HG03045 (cell line): ENCODE measurements at regions not wholly inside any gene's neighbourhood (a gene's known extent, or its start where the extent isn't known, plus 50 kb on each side); places are given as distances from the start of the nearest gene placed in this dataset.

Experiments
- ATAC-seq: cut with Tn5 transposase; IDR thresholded peaks from one replicate; pipeline ENCODE4 v1.9.1; 2021; ENCODE audit warnings: mild to moderate bottlenecking, moderate library complexity; ENCODE audit not compliant: unreplicated experiment

DNA sequence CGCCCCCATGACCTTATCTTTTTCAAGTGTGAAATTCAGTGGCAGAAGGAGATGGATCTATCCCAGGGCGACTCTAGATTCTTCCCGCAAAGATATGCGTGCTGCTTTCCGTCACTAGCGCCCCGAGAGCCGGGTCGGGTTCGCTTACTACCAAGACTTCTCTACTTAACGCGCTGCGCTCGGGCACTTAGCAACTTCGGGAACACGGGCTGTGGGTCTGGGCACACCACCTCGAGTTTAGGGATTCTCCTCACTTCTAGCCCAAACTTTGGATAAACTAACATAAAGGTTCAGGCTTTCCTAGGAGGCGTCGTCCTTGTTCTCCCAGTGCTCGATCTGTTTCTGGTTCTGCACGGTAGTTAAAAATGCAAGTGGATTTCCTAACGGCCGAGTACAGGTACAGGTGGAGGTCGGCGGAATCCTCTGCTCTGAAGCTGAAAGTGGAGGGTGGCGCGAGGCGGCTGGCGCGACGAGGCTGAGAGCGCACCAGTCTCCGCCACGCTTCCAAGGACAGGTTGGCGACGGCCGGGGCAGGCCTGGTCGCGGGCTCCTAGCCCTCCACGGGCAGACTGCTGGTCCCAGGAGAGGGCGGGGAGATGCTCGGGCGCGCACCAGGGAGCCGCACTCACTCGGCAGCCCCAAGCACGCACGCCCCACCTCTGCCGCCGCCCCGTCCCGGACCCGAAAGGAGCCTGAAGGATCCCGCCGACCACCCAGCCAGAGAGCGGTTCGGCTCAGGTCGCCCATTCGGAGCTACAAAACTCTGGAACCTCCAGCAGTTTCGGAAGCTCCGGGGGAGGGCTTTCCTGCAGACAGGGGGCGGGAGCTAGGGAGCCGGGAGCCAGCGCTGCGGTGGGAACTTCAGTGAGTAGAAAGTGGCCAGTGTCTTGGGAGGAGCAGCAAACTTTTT lies 100.8 kb upstream of the TENM3 start:
- ATAC-seq: no peak

DNA sequence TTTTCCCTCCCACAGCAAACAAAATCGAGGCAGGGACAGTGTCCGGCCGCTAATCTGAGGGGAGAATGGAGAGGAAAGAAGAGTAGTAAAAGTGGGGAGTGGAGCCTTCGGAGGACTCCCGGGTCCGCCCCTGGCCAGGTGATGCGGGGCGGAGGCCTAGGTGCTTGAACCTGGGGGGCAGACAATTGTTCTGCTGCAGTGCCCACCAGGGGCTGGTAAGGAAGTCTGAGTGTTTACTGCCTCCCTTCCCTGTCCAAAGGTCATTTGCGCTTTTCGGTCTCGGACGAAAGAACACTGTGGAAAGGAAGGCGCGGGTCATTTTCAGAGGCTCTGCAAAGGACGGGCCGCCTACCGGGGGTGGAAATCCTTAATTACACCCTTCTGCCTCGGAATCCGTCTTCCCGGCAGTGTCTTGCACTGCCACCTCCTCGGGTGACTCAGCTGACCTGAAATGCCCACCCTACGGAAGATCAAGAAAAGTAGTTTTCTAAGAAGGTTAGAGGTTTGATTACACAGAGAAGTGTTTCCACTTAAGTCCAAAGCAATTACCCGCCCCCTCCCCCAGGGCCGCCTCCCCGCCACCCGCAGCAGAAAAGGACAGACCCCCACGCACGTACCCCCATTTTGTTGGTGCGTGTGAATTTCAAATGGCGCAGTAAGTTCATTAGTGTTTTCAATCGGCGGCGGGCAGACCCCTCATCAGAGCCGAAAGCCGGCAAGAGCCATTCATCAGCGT lies 99.9 kb upstream of the TENM3 start:
- no peak for ATAC-seq

DNA sequence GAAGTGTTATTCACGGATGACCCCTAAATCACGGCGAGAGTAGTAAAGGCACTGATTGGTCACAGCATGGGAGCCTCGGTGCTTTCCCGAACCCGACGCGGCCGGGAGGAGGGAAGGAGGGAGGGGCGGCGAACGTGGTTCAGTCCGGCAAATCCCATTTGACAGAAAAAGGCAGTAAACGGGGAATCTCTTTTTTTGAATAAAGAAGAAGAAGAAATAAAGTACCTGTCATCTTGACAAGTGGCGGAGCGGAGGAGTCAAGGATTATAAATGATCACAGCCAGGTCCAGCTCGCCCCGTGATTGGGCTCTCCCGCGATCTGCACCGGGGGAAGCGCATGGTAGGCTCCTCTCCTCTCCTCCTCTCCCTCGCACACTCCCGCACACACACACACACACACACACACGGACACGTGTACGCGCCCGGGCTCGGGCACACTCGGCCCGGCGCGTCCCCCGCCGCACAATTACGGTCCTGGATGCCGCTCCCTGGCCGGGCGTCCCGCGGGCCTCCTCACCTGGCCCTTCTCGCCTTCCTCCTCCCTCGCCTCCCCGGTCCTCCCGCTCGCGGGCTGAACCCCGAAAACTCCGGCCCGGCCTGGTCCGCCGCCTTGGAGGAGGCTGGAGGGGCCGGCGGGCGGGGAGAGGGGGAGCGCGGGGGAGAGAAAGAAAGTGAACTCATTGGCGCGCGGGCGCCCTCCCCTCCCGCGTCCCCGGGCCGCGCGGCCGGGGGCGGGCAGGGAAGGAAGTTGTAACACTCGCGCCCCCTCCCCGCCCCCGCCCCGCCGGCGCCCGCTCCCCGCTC lies 99.2 kb upstream of the TENM3 start:
- no peak for ATAC-seq

DNA sequence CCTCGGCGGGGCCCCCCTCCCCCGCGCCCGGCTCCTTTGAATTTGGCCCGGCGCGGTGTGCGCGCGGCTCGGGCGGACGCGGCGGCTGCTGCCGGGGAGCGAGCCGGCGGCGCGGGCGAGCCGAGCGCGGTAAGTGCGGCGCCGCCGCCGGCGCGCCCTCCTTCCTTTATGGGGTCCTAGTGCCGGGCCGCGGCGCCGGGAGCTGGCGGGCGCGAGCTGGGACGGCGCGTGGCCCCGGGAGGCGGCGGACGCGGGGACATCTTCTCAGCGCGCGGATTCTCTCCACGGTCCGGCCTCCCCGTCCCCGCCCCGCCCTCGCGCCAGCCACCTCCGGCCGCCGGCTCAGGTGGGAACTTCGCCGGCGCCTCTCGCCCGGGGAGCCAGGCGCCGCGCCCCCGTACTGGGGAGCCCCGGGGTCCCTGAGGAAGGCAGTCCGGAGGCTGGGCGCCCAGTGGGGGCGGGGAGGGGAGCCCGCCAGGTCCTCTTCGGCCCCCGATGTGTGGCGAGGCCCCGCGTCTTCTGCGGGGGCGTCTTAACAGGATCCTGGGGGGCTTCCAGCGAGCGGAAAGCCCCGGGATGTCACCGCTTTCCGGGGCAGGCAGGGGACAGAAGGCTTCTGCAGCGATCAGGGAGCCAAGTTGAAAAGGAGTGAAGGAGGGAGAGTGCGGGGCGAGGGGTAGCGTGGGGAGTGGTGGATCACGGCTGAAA lies 98.4 kb upstream of the TENM3 start:
- ATAC-seq: no peak

DNA sequence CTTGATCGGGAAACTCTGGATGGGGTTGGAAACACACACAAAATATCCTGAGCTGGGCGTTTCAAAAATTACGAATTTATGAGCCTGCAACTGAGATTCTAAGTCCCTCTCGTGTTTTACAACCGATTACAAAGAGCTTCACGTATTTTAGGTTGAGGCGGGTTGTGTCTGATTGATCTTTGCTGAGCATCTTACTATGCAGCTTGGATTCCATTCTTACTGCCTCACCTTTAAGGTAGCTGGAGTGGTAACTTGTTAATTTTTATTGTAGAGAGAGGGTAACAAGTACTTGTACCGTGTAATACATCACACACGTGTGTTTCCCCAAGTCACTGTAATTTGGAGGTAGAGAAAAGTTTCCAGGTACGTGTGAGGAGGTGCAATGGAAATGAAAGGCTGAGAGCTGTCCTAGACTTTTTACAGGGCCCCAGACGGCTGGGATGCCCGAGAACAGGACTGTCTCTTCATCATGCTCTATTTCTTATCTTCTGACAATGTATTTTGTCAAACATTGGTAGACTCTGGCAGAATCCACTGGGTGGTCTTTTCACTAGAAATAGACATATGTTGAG lies 97.8 kb upstream of the TENM3 start:
- ATAC-seq: no peak

DNA sequence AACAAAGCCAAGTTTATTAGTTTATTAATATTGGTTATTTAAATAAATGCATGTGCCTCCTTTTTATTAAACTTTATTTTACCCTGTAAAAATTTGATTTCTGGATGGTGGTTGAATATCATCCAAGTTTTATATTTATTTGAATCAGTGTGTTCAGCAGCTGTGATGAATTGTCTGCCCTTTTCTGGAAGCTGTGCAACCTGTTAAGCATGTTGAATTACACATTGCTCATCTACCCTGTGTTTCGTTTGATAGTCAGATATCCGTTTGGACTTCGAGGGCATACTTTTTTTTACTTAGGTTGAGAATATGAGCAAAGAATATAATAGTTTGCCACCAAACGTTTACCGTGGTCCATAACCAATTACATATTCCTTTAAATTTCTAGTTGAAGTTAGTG lies 95.8 kb upstream of the TENM3 start:
- no peak for ATAC-seq

DNA sequence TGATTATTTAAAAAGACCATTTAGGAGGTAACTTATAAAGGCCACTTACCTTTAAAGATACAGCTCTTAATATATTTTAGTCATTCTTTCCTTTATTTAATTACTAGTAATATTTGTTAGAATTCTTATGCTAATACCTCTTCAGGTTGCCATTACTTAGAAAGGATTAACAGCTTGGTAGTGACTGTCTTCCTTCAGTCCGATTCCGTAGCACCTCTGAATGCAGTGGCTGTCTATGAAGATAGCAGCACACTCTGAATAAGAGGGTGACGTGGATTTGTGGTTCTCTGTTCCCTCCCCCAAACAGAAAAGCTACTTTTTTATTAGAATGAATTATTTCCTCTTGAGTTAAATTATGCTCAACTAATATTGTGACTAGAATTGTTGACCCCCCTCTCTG lies 92.6 kb upstream of the TENM3 start:
- no peak for ATAC-seq

DNA sequence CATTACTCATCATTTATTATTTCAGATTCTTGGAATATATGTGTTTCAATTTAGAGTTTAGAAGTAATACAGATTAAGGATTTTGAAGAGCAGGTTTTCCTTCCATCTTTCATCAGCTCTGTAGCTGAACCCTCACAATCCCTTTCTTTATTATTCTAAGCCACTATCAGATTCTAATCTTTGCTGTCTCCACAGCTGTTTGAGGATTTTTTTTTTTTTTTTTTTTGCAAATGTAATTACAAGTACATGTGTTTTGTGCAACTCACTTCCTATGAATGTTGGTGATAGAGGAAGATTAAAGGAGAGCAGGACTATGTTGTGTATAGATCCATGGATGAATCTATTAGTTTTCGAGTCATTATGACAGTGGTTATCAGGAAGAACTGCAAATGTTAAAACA lies 87.4 kb upstream of the TENM3 start:
- no peak for ATAC-seq

DNA sequence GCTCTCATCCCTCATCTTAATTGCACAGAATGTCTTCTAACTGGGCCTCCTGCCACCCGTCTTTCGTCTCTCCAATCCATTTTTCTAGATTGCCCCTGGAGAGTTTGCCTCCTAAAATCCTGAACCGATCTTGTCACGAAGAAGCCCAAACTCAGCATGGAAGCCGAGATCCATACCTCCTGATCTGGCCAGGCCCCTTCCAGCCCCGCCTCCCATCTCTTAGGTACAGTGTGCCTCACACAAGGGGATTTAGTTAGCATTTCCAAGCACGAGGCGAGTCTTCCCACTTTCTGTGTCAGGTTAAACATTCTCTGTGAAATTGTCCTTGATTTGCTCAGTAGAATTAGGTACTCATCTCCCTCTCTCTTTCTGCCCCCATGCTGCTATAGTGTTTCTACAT lies 80.0 kb upstream of the TENM3 start:
- ATAC-seq: no peak

DNA sequence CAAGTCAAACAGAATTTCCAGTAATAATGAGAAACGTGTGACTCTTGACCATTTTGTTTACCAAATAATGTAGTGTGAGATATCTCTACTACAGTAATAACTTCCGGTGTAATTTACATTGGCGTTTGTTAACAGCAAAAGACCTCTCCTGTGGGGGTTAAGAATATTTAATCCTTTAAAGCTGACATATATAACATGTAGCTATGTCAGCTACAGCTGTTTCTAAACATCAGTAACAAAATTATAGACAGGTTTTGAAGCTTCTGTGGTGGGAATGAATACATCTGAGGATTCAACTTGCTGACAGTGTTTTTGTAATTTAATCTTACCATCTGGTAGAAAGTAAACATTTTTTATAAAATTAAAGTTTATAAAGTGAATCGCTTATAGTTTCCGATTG lies 73.6 kb upstream of the TENM3 start:
- no peak for ATAC-seq

DNA sequence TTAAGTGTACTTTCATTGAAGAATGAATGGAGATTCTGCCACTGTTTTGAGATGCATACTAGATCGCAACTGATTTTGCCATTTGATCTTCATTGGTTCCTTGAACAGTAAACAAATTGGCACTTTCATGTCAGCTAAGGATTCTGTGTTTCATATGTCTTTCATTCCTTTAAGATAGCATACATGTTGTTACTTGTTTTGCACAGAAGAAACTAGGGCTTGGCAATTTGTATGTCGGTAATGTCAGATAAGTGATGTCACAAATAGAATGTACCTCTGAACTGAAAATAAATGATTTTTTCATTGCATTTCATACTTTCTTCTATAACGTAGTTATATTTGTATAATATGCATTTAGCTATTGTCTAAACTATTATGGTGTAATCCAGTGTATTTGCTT lies 73.2 kb upstream of the TENM3 start:
- no peak for ATAC-seq

DNA sequence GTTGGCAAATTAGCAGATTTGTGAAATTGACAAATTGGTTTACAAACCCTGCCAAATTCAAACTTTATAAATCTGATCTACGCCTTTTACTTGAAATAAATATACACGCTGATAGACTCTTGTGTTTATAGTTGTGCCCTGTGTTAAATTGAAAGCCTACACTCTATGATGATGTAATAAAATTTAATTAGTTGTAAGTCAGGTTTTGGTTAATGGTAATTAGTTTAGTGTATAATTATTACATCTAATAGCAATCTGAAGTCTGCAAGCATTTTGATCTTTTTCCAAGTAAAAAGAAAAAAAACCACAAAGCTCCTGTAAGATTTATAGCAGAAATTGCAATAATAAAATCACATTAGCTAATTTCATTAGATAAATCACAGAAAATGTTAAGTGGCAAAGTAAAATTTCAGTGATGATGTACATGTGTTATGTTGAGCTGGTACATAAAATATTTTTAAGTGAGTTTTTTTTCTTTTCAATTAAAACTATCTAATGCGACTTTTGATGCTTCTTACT lies 72.7 kb upstream of the TENM3 start:
- no peak for ATAC-seq

DNA sequence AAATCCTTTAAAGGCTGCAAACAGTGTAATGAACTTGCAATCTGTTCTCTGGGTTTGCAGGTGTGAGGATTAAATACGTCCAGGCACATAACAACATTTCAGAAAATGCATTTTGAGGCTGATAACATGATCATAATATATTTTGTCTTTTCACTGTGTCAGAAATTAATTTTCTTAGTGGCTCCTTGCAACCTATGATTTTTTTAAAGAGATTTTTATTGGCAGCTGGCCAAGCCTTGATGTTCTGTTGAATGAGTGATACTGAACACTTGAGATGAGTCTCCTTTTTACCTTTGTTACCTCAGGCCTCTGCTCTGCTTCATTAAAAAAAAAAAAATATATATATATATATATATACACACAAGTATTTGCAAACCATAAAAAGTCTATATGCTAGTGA lies 68.2 kb upstream of the TENM3 start:
- ATAC-seq: no peak

DNA sequence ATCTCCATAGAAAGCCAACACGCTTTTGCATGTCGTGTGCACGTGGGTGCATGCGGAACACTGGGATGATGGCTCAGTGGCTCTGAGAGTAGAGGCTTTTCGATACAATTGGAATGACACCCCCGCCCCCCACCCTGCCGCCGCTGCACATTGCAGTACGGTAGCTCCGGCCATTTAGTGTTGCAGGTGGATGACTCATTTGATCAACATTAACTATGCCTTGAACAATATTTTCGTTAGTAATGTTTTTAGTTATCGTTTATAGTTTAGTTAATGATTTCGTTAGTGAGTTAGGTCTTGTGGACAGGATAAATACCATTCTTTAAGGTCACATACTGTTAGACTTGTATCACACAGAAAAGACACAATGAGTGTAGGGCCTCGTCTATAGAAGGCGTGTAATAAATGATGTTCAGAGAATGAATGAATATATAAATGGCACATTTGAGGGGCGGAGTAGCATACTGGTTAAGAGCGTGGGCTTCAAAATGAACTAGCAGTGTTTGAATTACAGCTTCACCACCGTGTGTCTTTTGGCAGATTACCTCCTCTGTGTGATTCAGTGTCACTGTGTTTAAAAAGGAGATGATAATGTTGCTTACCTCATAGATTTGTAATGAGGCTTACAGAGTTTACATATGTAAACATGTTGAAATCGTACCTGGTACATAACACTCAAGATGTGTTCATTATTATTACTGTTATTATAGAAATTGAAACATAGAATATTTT lies 67.2 kb upstream of the TENM3 start:
- ATAC-seq: no peak

DNA sequence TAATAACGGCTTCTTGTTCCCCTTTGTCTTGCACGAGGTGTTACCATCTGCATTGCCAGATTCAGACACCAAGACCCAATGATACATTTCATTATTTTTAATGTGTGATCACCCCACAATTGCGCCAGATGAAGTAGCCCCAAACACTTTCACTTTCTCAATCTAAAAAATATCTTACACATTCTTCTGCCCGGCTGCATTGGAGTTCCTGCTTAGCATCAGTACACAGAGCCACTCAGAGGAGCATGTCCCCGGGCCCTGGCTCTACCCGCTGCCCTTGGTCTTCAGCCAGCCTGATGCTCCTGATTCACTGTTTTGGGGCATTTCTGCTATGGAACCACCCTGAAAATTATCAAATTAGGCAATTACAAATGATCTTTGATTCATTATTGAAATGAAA lies 66.0 kb upstream of the TENM3 start:
- ATAC-seq: no peak

DNA sequence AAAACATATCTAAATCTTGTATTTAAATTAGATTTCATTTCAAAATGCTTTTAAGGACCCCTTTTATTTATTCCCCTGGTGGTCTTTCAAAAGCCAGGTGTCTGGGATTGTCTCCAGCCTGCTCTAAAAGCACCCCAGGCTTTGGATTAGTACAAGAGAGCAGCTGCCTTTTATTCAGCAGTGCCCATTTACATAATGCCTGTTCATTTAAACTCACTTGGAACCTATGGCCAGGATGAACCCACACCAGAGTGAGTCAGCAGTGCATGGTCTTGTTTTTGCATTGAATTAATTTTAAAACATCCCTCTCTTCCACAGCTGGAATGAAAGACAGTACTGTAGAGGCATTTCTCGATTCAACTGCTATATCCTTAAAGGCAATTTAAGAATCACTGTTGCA lies 64.1 kb upstream of the TENM3 start:
- no peak for ATAC-seq

DNA sequence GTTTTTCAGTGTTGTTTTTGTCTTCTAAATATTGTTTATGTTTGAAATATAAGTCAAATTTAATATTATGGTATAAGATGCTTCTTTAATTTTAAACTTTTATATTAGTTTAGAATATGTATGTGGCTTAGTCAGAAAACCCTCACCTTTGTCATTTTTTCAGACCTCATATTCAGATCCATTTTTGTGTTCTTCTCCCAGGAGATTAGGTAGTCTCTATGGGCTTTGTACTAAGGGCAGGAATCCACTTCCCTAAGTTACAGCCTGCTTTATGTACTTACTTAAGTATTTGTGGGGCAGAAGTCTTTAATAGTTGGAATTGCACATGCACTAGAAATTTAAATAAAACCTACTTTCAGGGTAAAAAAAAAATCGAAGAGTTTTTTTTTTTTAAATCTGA lies 63.5 kb upstream of the TENM3 start:
- ATAC-seq: no peak

DNA sequence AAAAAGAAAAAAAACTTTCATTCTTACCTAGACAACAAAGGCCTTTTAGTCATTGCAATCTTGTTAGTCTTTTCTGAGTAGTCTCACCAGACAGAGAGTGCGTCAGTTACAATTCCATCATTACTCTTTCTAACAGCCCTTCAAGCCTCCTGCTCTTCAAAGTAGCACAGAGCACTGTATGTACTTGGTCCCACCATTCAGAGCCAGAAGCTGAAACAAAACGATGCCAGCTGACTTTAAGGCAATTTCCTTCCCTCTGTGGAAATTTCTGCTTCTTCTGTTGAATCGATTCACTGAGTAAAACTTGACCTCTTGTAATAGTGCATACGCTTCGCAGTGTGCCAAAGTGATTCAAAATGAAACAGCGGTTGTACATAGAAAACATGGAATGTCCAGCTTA lies 57.7 kb upstream of the TENM3 start:
- no peak for ATAC-seq

DNA sequence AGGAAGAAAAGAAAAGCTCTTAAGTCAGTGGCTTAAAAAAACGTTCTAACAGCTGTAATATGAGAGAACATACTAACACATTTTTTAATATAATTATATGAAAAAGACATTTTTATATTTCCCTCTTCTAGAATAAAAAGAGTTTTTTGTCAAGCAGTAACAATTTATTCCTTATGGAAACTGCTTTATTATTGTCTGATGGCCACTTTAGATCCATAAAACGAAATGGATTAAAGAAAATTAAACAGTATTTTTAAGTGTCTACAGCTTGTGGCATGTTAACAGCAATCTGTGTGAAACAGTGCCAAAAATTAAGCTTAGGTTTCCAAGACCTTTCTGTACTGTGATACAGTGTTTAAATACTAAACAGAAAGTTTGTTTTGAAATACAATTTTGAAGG lies 55.5 kb upstream of the TENM3 start:
- no peak for ATAC-seq

DNA sequence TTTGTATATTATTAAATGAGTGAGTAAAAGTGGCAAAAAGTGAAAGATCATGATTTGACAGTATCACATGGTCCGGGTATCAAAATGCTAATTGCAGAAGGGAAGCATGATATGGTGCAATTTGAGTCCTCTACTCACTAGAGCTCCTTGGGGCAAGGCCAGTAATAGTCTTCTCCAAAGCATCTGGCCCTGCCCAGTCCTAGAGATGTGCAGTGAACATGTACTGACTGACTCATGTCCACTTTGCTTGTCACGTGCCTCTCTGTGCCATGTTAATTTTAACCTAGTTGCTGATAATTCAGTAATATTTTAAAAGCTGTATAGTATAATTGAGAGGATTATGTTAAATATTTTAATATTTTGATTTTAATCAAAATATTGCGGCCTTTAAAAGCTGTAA lies 54.6 kb upstream of the TENM3 start:
- ATAC-seq: no peak
